Hematopoietic multipotent progenitor cell treated with erythropoietin and hydrocortisone succinate and interleukin-3 and kit ligand, for 15 days (in vitro differentiated cells): ENCODE measurements at regions not wholly inside any gene's neighbourhood (a gene's known extent, or its start where the extent isn't known, plus 50 kb on each side); places are given as distances from the start of the nearest gene placed in this dataset.
"Not testable (repeated sequence)": the region's sequence is repeated elsewhere in the genome, so short reads cannot be mapped to it uniquely, and the experiment has no call there.

Experiments
- DNase-seq: peaks from one replicate; pipeline ENCODE4 v3.0.0-alpha.2; 2015; ENCODE audit warnings: low spot score

- DNase-seq = no peak
These were observed 55.0 kb upstream of the PPP1R2C start for GRCh38 chrX:42832764-42833549.

- DNase-seq = not testable (repeated sequence)
These were observed 55.6 kb upstream of the PPP1R2C start for GRCh38 chrX:42833550-42833940.

- no peak for DNase-seq
These were observed 59.3 kb upstream of the PPP1R2C start for GRCh38 chrX:42837101-42837726.

GRCh38 chrX:42837747-42838146 is 59.8 kb upstream of the PPP1R2C start:
- no peak for DNase-seq

- no peak for DNase-seq
These were observed 61.7 kb upstream of the PPP1R2C start for GRCh38 chrX:42839632-42840031.

- DNase-seq = no peak
These were observed 68.8 kb upstream of the PPP1R2C start for GRCh38 chrX:42846741-42847140.

GRCh38 chrX:42855259-42855658 is 77.3 kb upstream of the PPP1R2C start:
- no peak for DNase-seq

- no peak for DNase-seq
These were observed 79.8 kb upstream of the PPP1R2C start for GRCh38 chrX:42857766-42858165.

- no peak for DNase-seq
These were observed 91.0 kb upstream of the PPP1R2C start for GRCh38 chrX:42869011-42869410.

- DNase-seq = no peak
These were observed 91.9 kb upstream of the PPP1R2C start for GRCh38 chrX:42869659-42870476.

- DNase-seq = no peak
These were observed 108.6 kb upstream of the PPP1R2C start for GRCh38 chrX:42886519-42886918.

GRCh38 chrX:42900947-42901346 is 123.0 kb upstream of the PPP1R2C start:
- DNase-seq = no peak

GRCh38 chrX:42902513-42902912 is 124.5 kb upstream of the PPP1R2C start:
- no peak for DNase-seq

- DNase-seq = no peak
These were observed 142.8 kb upstream of the PPP1R2C start for GRCh38 chrX:42920752-42921151.

GRCh38 chrX:42930071-42930470 is 152.1 kb upstream of the PPP1R2C start:
- DNase-seq = no peak

GRCh38 chrX:42930951-42931350 is 153.0 kb upstream of the PPP1R2C start:
- no peak for DNase-seq

GRCh38 chrX:42933187-42933586 is 155.2 kb upstream of the PPP1R2C start:
- no peak for DNase-seq

GRCh38 chrX:42934020-42934726 is 156.2 kb upstream of the PPP1R2C start:
- DNase-seq = no peak

- no peak for DNase-seq
These were observed 163.7 kb upstream of the PPP1R2C start for GRCh38 chrX:42941671-42942070.

- DNase-seq = no peak
These were observed 165.3 kb upstream of the PPP1R2C start for GRCh38 chrX:42943051-42943974.

- DNase-seq = no peak
These were observed 166.5 kb upstream of the PPP1R2C start for GRCh38 chrX:42944381-42944998.
